OCI-LY7 (cell line): ENCODE measurements at regions not wholly inside any gene's neighbourhood (a gene's known extent, or its start where the extent isn't known, plus 50 kb on each side); places are given as distances from the start of the nearest gene placed in this dataset.

Source experiments
- BruUV-seq: library from RNA; stranded (reverse); fragments of 400-500 nt; replicated peaks from 2 replicates; lab custom pipeline; 2021; lab: Mats Ljungman, UMichigan
- CTCF ChIA-PET: fragments of 300-600 bp; sonication (Branson Sonifier 250); formaldehyde crosslinking; loops from one replicate; lab custom pipeline; 2022; ENCODE audit warnings: antibody characterized with exemption; ENCODE audit not compliant: unreplicated experiment; lab: Charles Lee
- POLR2A ChIA-PET: fragments of 300-600 bp; sonication (Branson Sonifier 250); formaldehyde crosslinking; loops from one replicate; lab custom pipeline; 2022; ENCODE audit warnings: antibody characterized with exemption; lab: Charles Lee
- DNase-seq: peaks from one replicate; pipeline ENCODE4 v3.0.0-alpha.2; 2015; ENCODE audit warnings: low spot score
- H2AFZ ChIP-seq: fragments of 200-600 bp; sonication (generic), shearing (Covaris generic); 2 replicates; pipeline ENCODE4 v1.6.1; 2014; ENCODE audit warnings: mild to moderate bottlenecking, antibody characterized with exemption, low read length, moderate library complexity
- H3K27ac ChIP-seq: fragments of 200-600 bp; sonication (generic); 2 replicates; pipeline ENCODE4 v1.5.1; 2014; ENCODE audit warnings: mixed run types, low read depth, mild to moderate bottlenecking, moderate library complexity, low read length, inconsistent platforms; ENCODE audit not compliant: poor library complexity, severe bottlenecking
- H3K36me3 ChIP-seq: fragments of 200-600 bp; sonication (generic); 2 replicates; pipeline ENCODE4 v1.6.1; 2014; ENCODE audit warnings: mild to moderate bottlenecking, antibody characterized with exemption, low read length, moderate library complexity, mixed read lengths; ENCODE audit not compliant: insufficient read depth
- H3K4me1 ChIP-seq: fragments of 200-600 bp; sonication (generic); 2 replicates; pipeline ENCODE4 v1.5.1; 2014; ENCODE audit warnings: mild to moderate bottlenecking, low read length; ENCODE audit not compliant: insufficient read depth, poor library complexity, severe bottlenecking
- H3K4me2 ChIP-seq: fragments of 200-600 bp; sonication (generic); 2 replicates; pipeline ENCODE4 v1.6.1; 2014; ENCODE audit warnings: mild to moderate bottlenecking, low read length
- H3K4me3 ChIP-seq: fragments of 200-600 bp; sonication (generic); 2 replicates; pipeline ENCODE4 v1.5.1; 2014; ENCODE audit warnings: mild to moderate bottlenecking, low read depth, low read length; ENCODE audit not compliant: poor library complexity, severe bottlenecking
- H3K79me2 ChIP-seq: fragments of 200-600 bp; sonication (generic); 2 replicates; pipeline ENCODE4 v1.6.1; 2016; ENCODE audit warnings: low read depth, mild to moderate bottlenecking, low read length, moderate library complexity, mixed read lengths; ENCODE audit not compliant: insufficient read depth
- H3K9me2 ChIP-seq: fragments of 200-600 bp; sonication (generic); 2 replicates; pipeline ENCODE4 v1.6.1; 2016; ENCODE audit warnings: mild to moderate bottlenecking, low read length, mixed read lengths; ENCODE audit not compliant: insufficient read depth
- H3K9me3 ChIP-seq: fragments of 200-600 bp; sonication (generic); 2 replicates; pipeline ENCODE4 v1.6.1; 2014; ENCODE audit warnings: mild to moderate bottlenecking, mixed run types, low read length, mixed read lengths
- H4K20me1 ChIP-seq: fragments of 200-600 bp; sonication (generic); 2 replicates; pipeline ENCODE4 v1.6.1; 2014; ENCODE audit warnings: mild to moderate bottlenecking, antibody characterized with exemption, low read length, moderate library complexity, mixed read lengths; ENCODE audit not compliant: insufficient read depth
- EZH2phosphoT487 ChIP-seq: fragments of 200-600 bp; sonication (generic); IDR thresholded peaks from 2 replicates; pipeline ENCODE4 v1.6.1; 2018; ENCODE audit warnings: low read depth, borderline replicate concordance, mild to moderate bottlenecking, mixed run types, antibody characterized with exemption, low read length, moderate library complexity, mixed read lengths
- intact Hi-C: fragments of 100-400 bp; cut with micrococcal nuclease; formaldehyde crosslinking; loops from one replicate; pipeline ENCODE4 v1.10.0; 2022; ENCODE audit not compliant: unreplicated experiment
- TF ChIP-seq, protein P1 (sequence below): fragments of 200-600 bp; sonication (generic); conservative IDR thresholded peaks from 2 replicates; pipeline ENCODE4 v1.5.1; 2014; ENCODE audit warnings: mild to moderate bottlenecking, antibody characterized with exemption, low read length, moderate library complexity, mixed read lengths

DNA sequence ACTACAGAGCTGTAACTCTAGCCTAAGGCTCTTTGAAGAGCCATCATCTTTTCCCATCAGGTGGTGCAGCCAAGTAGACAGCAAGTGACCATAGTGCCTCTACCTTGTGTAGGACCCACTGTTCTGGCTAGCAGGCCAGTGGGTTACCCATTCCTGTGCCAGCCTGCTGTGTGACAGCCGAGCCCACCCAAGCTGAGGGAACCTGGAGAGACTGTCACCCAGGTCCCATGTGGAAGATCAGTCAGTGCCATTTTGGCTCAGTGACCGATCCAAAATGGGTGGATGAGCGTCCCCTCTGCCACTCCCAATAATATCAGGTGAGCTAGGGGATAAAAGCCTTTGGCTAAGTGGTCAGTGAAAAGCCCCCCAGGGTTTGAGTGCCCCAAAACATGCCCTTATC, 417.9 kb downstream of the MATN1 start:
- ChIA-PET POLR2A (no interaction called here), CTCF (no interaction called here)
- Histone ChIP-seq H3K4me1 (no peaks in the 10 kb centered on the region), H3K4me2 (no peak overlapping the region), H3K9me3 (no peaks in the 10 kb centered on the region), H3K9me2 (no peaks in the 10 kb centered on the region), H3K4me3 (no peak overlapping the region), H3K36me3 (no peaks in the 10 kb centered on the region), H4K20me1 (no peaks in the 10 kb centered on the region), H3K27ac (no peak overlapping the region), H2AFZ (no peak overlapping the region), H3K79me2 (no peaks in the 10 kb centered on the region)
- TF ChIP-seq, protein P1, sequence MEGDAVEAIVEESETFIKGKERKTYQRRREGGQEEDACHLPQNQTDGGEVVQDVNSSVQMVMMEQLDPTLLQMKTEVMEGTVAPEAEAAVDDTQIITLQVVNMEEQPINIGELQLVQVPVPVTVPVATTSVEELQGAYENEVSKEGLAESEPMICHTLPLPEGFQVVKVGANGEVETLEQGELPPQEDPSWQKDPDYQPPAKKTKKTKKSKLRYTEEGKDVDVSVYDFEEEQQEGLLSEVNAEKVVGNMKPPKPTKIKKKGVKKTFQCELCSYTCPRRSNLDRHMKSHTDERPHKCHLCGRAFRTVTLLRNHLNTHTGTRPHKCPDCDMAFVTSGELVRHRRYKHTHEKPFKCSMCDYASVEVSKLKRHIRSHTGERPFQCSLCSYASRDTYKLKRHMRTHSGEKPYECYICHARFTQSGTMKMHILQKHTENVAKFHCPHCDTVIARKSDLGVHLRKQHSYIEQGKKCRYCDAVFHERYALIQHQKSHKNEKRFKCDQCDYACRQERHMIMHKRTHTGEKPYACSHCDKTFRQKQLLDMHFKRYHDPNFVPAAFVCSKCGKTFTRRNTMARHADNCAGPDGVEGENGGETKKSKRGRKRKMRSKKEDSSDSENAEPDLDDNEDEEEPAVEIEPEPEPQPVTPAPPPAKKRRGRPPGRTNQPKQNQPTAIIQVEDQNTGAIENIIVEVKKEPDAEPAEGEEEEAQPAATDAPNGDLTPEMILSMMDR, result no peak
- no peak for TF ChIP-seq EZH2phosphoT487
- intact Hi-C loops, result no loop called here
- DNase-seq, result no peak
- no TSS peak for BruUV-seq

DNA sequence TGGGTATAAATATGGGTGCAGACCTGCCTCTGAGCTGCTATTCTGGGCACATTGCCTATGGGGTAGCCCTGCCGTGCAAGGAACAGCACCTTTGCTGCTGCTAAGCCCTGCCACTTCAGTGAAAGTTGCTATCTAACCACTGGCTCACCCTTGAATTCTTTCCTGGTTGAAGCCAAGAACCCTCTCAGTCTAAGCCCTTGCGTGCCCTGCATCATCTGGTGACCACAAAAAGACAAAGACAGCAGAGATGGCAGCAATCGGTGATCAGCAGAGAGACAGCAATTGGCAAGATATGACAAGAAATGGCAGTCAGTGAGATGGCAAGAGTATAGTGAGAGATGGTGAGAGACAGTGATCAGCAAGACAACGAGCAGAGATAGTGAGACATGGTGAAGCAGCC, 418.3 kb downstream of the MATN1 start:
- Histone ChIP-seq H2AFZ (no peak overlapping the region), H3K79me2 (no peaks in the 10 kb centered on the region), H3K4me2 (no peak overlapping the region), H3K4me1 (no peaks in the 10 kb centered on the region), H3K4me3 (no peak overlapping the region), H3K27ac (no peak overlapping the region), H3K9me3 (no peaks in the 10 kb centered on the region), H4K20me1 (no peaks in the 10 kb centered on the region), H3K36me3 (no peaks in the 10 kb centered on the region), H3K9me2 (no peaks in the 10 kb centered on the region)
- intact Hi-C loops, result no loop called here
- TF ChIP-seq, protein P1, result no peak
- TF ChIP-seq EZH2phosphoT487, result no peak
- ChIA-PET POLR2A (no interaction called here), CTCF (no interaction called here)
- DNase-seq, result no peak
- BruUV-seq, result no TSS peak

DNA sequence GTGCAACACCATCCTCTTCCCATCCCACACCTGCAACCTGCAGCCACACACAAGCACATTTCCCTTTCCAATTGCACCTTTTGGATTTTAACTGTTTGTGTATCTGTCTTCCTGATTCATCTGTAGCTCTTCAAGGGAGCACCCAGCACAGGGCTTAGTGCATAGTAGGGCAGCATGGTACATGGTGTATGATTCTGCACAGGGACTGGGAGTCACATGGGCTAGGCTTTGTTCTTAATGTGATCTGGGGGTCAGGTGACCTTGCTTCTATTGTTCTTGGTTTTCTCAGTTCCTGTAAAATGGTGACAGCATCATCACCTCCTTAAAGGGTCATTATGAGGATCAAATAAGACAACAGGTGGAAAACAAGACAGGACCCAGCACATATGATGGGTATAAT, 419.3 kb downstream of the MATN1 start:
- intact Hi-C loops, result no loop called here
- Histone ChIP-seq H3K27ac (no peak overlapping the region), H3K4me2 (no peak overlapping the region), H3K9me2 (no peaks in the 10 kb centered on the region), H3K36me3 (no peaks in the 10 kb centered on the region), H3K79me2 (no peaks in the 10 kb centered on the region), H3K9me3 (no peaks in the 10 kb centered on the region), H3K4me1 (no peaks in the 10 kb centered on the region), H3K4me3 (no peak overlapping the region), H4K20me1 (no peaks in the 10 kb centered on the region), H2AFZ (no peak overlapping the region)
- ChIA-PET POLR2A (no interaction called here), CTCF (no interaction called here)
- DNase-seq, result no peak
- no TSS peak for BruUV-seq
- TF ChIP-seq, protein P1, result no peak
- no peak for TF ChIP-seq EZH2phosphoT487
